ENCODE measurements at regions not wholly inside any gene's neighbourhood (a gene's known extent, or its start where the extent isn't known, plus 50 kb on each side); places are given as distances from the start of the nearest gene placed in this dataset.

- no peak for TF ChIP-seq POLR2AphosphoS5 (IDR thresholded peaks at IDR 0.05; ENCODE audit: borderline replicate concordance, low read depth, low read length)
- TF ChIP-seq EZH2 (IDR thresholded peaks at IDR 0.05), result no peak
- no peak for TF ChIP-seq FOXP2 (optimal IDR thresholded peaks at IDR 0.05; ENCODE audit: control extremely low read depth, extremely low read length, insufficient read depth)
Observed at GRCh38 chr2:236733156-236733555, 163.5 kb downstream of the ACKR3 start.
